NCI-H1092 (cell line): ENCODE measurements at regions not wholly inside any gene's neighbourhood (a gene's known extent, or its start where the extent isn't known, plus 50 kb on each side); places are given as distances from the start of the nearest gene placed in this dataset.
"Not testable (repeated sequence)": the region's sequence is repeated elsewhere in the genome, so short reads cannot be mapped to it uniquely, and the experiment has no call there.

ENCODE experiments used
- DNase-seq: peaks from one replicate; lab custom pipeline; 2025; lab: John Stamatoyannopoulos, UW

DNA sequence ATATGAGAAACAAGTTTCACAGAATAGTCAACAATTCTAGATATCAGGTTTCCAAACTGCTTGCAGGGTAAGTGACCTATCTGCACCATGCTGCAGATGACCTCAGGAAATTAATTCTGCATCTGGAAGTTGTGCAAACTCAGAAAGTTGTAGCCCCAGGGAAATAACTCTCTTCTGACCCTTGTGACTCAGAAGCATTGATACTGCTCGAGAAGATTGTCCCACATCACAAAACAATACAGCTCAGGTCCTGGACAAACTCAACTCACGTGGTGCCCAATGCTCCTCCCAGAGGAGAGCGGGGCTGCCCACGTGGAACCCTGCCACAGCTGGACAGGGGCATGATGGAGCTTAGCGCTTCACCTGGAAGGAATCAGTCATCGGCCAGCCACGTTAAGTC is 221.9 kb upstream of the LRRC61 start:
- not testable (repeated sequence) for DNase-seq

DNA sequence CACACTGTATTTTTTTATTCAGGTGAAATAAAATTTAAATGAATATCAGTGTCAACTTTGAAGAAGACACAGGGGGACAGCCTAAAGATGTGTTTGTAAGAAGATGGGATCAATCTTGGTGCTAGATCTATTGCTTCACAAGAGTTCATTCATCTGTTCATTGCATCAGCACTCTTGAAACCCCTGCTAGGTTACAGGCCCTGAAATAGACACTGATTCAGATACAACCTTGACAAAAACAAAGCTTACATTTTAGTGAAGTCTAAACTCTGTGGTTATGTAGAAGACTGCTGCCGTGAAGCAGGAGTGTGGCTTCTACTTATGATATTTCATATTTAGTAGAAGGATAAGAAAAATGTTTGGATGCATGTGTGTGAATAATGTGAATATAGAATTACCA is 215.9 kb upstream of the LRRC61 start:
- DNase-seq, result not testable (repeated sequence)

DNA sequence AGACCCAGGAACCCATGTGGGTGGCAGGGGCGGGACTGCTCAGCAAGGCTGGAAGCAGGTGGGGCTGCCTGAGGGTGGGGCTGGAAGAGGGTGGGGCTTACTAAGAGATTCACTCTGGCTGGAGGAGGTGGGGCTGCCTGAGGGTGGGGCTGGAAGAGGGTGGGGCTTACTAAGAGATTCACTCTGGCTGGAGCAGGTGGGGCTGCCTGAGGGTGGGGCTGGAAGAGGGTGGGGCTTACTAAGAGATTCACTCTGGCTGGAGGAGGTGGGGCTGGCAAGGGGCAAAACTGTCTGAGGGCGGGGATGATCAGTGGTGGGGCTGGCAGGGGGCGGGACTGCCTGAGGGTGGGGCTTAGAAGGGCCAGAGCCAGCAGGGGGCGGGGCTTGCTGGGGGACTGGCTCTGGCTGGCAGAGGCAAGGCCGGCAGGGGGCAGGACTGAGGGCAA is 212.8 kb upstream of the LRRC61 start:
- not testable (repeated sequence) for DNase-seq

DNA sequence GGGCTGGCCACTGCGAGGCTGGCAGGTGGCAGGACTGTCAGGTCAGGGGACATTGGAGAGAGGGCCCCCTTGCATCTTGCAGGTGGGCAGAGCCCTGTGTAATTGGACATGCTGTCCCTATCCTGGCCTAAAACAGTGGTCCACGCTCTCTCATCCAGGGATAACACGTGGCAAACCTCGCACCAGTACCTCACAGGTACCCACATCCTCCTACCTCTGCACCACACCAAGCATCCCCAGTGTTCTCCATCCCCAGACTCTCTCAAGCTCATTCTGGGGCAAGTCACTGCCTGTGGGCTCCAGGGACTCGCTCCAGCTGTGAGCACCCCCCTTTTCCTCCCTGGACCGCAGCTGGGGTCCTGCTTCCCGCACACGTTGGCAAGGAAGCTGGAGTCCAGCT is 212.3 kb upstream of the LRRC61 start:
- not testable (repeated sequence) for DNase-seq

DNA sequence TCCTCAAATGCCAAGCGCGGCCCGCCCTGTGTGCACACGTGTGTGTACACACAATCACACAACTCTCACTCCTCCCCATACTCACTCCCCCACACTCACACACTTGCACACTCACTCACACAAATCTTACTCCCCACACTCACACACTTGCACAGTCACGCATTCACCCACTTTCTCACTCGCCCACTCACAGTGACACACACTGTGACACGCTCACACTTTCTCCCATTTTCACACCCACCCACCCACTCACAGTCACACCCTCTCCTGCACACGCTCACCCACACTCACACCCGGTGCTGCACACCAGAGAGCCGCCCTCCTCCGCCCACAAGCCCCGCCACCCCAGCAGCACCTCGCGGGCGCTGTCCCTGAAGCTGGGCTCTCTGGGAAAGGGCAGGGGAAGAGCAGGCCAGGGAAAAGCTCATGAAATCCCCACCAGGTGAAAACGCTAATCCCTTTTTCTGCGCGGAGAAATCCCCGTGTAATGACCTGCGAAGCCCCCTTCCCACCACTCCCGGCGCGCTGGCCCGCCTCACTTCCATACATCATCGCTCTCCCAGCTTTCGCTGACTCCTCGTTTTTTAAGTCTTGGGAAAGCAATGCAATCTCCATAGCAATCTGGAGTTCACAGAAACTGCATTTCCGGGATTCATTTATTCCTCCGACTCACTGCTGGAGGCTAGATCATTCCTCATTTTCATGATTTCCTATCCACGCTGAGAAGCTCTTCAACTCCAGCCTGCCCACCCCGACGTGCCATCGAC is 211.6 kb upstream of the LRRC61 start:
- not testable (repeated sequence) for DNase-seq

DNA sequence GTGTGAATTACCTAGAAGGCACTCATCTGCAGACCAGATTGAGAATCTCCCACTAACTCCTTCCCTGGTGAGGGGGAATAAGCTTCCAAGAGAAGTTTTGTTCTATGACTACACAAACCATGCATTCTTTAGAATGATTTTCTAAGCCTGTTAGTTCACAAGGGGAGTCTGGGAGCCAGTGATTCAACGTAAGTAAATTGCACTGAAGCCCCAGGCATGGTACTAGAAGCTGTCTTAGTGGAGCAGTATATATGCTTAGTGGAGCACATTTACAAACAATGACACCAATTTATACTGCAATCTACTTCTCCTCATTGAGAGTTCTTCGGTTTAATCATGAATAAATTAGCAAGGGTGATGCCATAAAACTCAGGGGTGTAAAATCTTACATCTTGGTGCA is 209.9 kb upstream of the LRRC61 start:
- not testable (repeated sequence) for DNase-seq

DNA sequence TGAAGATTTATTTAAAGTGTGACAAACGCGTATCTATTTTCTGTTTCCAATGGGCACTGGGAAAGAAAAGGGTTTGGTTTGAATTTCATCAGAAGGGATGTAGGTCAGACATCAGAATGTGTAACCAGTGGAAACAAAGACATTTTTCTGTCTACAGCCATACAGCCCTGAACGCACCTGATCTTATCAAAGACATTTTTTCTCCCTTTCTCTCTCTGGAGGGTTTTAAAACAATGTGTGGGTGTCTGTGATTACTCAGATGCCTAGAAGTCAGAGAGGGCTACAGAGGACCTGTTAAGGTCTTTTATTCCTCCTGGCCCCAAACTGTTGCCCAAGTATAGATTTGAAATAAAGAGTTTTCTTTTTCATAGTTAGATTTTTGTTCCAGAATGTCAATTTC is 208.6 kb upstream of the LRRC61 start:
- not testable (repeated sequence) for DNase-seq

DNA sequence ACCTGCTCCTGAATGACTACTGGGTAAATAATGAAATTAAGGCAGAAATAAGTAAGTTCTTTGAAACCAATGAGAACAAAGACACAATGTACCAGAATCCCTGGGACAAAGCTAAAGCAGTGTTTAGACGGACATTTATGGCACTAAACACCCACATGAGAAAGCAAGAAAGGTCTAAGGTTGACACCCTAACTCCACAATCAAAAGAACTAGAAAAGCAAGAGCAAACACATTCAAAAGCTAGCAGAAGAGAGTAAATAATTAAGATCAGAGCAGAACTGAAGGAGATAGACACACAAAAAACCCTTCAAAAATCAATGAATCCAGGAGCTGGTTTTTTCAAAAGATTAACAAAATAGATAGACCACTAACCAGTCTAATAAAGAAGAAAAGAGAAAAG is 203.2 kb upstream of the LRRC61 start:
- DNase-seq, result not testable (repeated sequence)

DNA sequence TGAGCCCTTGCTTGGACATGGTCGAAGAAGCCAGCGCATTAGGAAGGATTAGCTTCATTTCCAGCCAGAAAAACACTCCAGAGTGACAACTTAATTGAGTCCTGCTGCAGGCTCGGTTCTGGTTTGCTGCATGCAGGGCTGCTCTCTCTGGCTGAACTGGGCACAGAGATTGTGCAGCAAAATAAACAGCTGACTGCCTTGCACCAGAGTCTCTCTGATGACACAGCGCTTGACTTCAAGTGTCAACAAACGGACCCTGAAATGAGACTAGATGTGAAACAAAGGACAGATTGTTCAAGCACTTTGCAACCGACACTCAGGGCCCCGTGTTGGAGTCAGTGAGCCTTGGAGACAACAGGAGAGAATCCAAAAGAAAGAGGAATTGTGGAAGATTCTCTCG is 197.3 kb upstream of the LRRC61 start:
- not testable (repeated sequence) for DNase-seq

DNA sequence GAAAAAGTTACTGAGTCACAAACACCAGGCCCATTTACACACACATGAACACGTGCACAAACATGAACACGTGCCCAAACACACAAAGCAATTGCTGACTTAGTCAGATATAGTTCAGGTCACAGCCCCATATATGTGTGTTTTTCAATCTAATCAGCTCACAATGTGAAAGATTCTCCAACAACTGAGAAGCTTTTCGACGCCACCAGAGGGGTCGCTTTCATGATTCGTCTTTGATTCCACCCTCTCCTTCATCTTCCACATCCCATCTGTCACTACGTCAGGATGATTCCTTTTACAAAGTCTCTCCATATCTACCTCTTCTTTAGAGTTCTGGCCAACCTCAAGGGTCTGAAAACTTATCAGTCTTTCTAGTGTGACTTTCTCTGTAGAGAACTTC is 188.7 kb upstream of the LRRC61 start:
- DNase-seq, result not testable (repeated sequence)

DNA sequence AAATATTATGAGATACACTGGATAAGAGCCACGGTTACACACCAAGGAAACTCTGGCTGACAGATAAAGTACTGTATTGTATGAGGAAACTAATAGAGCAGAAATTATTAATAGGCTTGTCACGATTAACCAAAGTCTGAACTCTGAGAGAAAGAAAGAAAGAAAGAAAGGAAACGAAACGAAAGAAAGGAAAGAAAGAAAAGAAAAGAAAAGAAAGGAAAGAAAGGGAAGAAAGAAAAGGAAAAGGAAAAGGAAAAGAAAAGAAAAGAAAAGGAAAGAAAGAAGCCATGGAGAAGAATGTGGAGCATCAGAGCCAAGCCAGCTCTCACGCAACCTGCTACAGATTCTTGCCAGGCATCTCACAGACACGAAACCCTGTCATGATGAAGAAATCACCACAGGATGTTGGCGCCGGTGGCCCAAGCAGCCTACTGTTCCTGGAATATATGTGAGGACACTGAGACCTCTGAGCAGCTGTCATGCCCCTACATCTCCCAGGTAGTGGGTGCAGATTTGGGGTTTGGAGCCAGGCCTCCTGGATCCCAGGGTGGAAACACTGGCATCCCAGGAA is 187.4 kb upstream of the LRRC61 start:
- not testable (repeated sequence) for DNase-seq

DNA sequence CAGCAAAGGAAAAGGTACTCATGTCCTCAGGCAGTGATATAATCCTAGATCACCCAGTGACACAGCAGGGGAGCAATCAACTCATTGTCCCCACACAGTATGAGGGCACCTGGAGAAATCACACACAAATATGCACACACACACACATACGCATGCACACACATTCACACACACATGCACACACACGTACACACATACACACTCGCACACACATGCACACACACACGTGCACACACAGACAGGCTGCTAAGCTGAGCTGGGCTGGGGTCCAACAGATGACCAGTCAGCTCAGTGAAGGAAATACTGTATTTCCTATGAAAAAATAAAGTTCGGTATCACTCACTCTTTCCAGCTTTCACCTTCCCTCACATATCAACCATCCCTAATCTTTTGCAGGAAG is 183.3 kb upstream of the LRRC61 start:
- DNase-seq, result not testable (repeated sequence)

DNA sequence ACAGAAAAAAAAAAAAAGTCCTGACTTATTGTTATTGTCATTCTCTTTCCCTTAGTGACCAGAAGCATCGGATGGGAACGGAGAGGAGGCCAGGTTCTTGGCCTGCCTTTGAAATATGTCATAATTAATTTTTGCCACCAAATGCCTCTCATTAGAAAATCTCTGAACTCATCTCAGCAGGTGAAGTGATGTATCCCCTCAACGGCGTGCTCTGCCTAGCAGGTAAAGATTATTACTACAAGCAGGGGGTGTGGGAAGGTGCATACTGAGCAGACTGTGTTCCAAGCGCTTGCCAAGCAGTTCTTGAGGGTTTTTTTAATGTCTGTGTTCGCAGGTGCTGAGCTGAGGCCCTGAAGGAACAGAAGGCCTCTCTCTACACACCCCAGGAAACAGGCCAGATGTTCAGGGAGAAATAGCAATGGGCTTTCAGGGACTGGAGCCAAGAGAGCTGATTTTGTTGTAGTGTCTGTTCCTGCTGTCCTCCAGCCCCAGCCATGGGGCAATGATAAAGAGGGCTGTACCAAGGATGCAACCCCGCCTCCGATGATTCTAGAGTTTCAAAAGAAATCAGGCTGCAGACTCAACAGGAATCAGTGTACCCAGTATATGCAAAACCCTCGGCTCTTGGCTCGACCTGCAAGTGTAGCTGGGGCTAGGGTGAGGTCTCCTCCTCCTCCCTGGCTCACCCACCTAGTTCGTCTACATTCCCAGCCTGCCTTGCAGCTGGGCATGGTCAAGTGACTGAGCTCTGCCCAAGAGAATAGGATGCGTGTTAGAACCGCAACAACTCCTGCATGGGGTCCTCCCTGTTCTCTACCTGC is 181.4 kb upstream of the LRRC61 start:
- DNase-seq, result peak; percentile 20

DNA sequence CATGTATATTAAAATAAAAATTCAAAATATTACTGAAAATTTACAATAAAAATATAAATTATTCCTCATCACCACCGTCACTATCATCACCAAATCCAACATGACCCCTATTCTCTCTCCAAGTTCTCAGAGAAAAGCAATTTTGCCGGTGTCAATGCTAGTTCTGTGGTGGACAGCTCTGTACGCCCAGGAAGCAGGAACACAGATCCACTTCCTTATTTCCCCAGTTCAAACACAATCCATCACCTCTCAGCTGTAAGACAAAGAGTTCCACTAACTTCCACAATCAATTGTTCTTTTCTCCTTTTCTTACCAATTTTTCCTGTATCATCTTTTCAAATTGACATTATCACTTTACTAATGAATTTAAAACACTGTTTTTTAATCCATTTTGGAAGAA is 177.0 kb upstream of the LRRC61 start:
- not testable (repeated sequence) for DNase-seq

DNA sequence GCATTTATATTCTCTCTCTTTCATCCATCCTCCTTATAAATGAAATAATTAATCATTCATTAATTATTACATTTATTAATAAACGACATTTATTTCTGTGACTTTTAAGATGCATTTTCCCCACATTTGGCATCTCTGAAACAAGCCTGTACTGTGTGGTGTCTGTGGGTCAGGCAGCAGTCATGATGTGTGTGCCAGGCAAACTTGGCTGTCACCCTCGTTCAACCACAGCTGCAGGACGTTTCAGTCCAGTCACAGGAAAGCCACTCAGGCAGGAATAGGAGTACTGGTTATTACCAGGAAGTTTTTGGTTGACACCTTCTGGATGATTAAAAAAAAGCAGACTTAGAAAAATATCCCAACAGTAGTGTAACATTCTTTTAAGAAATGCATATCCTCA is 175.6 kb upstream of the LRRC61 start:
- DNase-seq, result not testable (repeated sequence)

DNA sequence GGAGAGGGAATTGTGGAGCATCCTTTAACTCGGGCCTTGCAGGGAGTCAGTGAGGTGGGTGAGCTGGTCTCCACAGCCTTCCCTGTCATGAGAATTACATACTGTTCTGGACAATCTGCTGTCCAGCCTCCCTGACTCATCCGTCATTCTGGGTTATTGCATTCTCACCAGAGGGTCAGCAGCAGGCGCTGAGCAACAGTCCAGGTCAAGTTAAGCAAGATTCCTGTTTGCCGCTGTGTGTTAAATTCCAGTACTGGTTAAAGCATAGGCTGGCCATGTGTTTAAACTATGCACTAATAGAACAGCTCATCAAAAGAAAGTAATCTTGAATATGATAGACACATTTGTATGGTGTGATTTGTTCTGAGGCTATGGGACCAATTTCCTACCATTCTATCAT is 167.1 kb upstream of the LRRC61 start:
- not testable (repeated sequence) for DNase-seq

DNA sequence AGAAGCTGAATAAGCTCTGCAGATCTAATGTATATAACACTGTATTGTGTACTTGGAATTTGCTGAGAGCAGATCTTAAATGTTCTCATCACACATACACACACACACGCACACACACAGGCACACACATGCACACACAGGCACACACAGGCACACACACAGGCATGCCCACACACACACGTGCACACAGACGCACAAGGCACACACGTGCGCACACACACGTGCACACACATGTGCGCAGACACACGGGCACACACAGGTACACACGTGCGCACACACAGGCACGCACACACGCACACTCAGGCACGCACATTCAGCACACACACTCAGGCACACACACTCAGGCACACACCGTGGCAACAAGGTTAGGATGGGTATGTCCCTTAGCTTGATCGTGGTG is 164.5 kb upstream of the LRRC61 start:
- DNase-seq, result not testable (repeated sequence)

DNA sequence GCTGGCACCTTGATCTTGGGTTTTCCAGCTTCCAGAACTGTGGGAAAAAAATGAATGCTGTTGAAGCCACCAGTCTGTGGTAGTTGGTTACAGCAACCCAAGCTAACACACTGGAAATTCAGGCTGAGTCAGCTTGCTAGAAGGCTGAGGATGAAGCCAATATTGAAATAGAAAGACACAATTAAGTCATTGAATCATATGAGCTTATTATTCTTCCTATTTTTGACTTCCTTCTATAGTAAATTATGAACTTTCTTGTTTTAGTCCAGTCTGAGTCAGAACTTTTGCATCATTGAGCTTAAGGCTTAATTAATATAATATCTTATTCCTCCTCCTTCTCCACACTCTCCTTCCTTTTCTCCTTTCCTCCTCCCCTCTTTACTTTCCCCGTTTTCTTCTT is 153.6 kb upstream of the LRRC61 start:
- not testable (repeated sequence) for DNase-seq

DNA sequence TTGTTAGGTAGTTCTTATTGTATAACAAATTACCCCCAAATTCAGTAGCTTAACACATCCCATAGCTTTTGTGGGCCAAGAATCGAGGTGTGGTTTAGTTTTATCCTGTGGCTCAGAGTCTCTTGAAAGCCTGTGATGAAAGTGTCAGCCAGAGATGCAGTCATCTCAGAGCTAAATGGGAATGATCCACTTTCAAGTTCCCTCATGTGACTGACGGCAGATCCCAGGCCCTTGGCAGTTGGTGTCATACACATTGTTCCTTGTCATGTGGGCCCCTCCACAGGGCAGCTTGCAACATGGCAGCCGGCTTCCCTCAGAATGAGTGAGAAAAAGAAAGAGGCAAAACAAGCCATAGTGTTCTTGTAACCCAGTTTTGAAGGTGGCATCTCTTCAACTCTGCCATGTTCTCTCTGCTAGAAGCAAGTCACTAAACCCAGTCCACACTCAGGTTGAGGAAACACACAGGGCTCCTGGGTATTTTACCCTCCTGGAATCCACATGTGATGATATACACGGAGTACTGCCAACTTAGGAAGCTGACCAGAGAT is 153.1 kb upstream of the LRRC61 start:
- DNase-seq, result not testable (repeated sequence)

DNA sequence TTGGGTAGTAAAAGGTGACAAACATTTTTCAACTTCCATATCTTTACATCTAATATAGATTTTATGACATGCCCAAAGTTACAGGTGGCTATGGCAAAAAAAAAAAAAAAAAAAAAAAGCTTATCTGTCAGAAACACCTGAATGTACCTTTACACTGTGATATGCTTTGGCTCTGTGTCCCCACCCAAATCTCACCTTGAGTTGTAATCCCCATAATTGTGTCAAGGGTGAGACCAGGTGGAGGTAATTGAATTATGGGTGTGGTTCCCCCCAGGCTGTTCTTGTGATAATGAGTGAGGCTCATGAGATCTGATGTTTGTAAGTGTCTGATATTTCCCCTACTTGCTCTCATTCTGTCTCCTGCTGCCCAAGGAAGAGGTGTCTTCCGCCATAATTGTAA is 139.6 kb upstream of the LRRC61 start:
- DNase-seq, result not testable (repeated sequence)

DNA sequence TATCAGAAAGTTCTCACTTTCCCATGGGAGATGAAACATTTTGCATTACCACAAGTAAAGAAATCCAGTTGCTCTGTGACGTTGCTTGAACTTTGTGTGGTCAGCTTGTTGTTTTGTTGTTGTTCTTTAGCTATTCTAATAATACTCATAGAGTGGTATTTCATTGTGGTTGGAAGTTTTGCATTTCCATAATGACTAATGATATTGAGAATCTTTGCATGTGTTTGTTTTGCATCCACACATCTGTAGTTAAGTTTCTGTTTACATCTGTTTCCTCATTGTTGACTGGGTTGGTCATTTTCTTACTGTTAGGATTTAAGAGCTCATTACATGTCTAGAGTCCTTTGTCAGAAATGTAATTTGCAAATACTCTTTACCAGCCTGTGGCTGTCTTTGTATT is 133.2 kb upstream of the LRRC61 start:
- DNase-seq, result not testable (repeated sequence)

DNA sequence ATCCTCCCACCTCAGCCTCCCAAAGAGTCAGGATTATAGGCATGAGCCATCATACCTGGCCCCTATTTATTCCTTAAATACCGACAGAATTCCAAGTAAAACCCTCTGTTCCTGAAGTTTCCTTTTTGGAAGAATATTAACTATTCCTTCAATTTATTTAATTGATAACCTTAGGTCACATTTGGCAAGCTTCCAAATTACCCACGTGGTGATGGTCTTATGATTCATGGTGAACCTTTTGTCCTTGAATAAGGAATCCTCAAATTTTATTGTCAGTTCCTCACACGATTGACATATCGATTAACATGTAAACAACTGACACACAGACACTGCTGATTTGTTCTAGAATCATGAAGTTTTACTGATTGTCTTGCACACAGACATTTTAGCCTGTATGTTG is 130.6 kb upstream of the LRRC61 start:
- DNase-seq, result not testable (repeated sequence)
